ENCODE measurements at regions not wholly inside any gene's neighbourhood (a gene's known extent, or its start where the extent isn't known, plus 50 kb on each side); places are given as distances from the start of the nearest gene placed in this dataset.

- TF ChIP-seq CTCF (conservative IDR thresholded peaks at IDR 0.05; ENCODE audit: low read depth in 2 of 2) (no peak), CREB1 (CRISPR knock-in tag; IDR thresholded peaks at IDR 0.05; ENCODE audit: low read depth) (no peak), EZH2 (IDR thresholded peaks at IDR 0.05; ENCODE audit: low read depth, unreplicated experiment) (no peak), EZH2phosphoT487 (IDR thresholded peaks at IDR 0.05; ENCODE audit: unreplicated experiment) (no peak), POLR2AphosphoS5 (IDR thresholded peaks at IDR 0.05; ENCODE audit: low read depth) (no peak), REST (IDR thresholded peaks at IDR 0.05; ENCODE audit: unreplicated experiment) (no peak), JUNB (IDR thresholded peaks at IDR 0.05; ENCODE audit: unreplicated experiment) (no peak), STAT1 (IDR thresholded peaks at IDR 0.05; ENCODE audit: unreplicated experiment) (no peak), ETS1 (IDR thresholded peaks at IDR 0.05) (no peak), ZNF114 (CRISPR knock-in tag; IDR thresholded peaks at IDR 0.05) (no peak)
Observed at GRCh38 chr22:47474464-47474863, 712.0 kb downstream of the TBC1D22A start.

Data from GM23338 (cell line).